Osteocyte (in vitro differentiated cells): ENCODE measurements at regions not wholly inside any gene's neighbourhood (a gene's known extent, or its start where the extent isn't known, plus 50 kb on each side); places are given as distances from the start of the nearest gene placed in this dataset.

Source experiments
- DNase-seq: peaks from one replicate; pipeline ENCODE4 v3.0.0; 2021; ENCODE audit warnings: mixed read lengths; ENCODE audit not compliant: unreplicated experiment; ENCODE audit errors: extremely low spot score
- H3K27ac Mint-ChIP-seq: one replicate; pipeline ENCODE4 v1.8.0; 2021; ENCODE audit warnings: mild to moderate bottlenecking, mixed read lengths; ENCODE audit not compliant: unreplicated experiment
- H3K27me3 Mint-ChIP-seq: one replicate; pipeline ENCODE4 v1.8.0; 2021; ENCODE audit warnings: mixed read lengths; ENCODE audit not compliant: unreplicated experiment
- H3K36me3 Mint-ChIP-seq: one replicate; pipeline ENCODE4 v1.8.0; 2021; ENCODE audit warnings: mixed read lengths; ENCODE audit not compliant: unreplicated experiment
- H3K4me1 Mint-ChIP-seq: one replicate; pipeline ENCODE4 v1.8.0; 2021; ENCODE audit warnings: mixed read lengths; ENCODE audit not compliant: unreplicated experiment
- H3K4me3 Mint-ChIP-seq: one replicate; pipeline ENCODE4 v1.8.0; 2021; ENCODE audit warnings: mild to moderate bottlenecking, moderate library complexity, mixed read lengths; ENCODE audit not compliant: unreplicated experiment
- H3K9me3 Mint-ChIP-seq: one replicate; pipeline ENCODE4 v1.8.0; 2021; ENCODE audit warnings: mixed read lengths; ENCODE audit not compliant: unreplicated experiment
- TF ChIP-seq, protein P1 (sequence below): fragments of 200-600 bp; sonication (generic); IDR thresholded peaks from 2 replicates; pipeline ENCODE4 v1.5.0; 2021; ENCODE audit warnings: antibody characterized with exemption, mild to moderate bottlenecking, moderate library complexity

- TF ChIP-seq, protein P1, sequence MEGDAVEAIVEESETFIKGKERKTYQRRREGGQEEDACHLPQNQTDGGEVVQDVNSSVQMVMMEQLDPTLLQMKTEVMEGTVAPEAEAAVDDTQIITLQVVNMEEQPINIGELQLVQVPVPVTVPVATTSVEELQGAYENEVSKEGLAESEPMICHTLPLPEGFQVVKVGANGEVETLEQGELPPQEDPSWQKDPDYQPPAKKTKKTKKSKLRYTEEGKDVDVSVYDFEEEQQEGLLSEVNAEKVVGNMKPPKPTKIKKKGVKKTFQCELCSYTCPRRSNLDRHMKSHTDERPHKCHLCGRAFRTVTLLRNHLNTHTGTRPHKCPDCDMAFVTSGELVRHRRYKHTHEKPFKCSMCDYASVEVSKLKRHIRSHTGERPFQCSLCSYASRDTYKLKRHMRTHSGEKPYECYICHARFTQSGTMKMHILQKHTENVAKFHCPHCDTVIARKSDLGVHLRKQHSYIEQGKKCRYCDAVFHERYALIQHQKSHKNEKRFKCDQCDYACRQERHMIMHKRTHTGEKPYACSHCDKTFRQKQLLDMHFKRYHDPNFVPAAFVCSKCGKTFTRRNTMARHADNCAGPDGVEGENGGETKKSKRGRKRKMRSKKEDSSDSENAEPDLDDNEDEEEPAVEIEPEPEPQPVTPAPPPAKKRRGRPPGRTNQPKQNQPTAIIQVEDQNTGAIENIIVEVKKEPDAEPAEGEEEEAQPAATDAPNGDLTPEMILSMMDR = no peak
- Mint-ChIP-seq H3K27ac (no peak overlapping the region), H3K27me3 (no peaks in the 10 kb centered on the region), H3K9me3 (no peaks in the 10 kb centered on the region), H3K4me1 (peaks cover 4% of the 10 kb centered on the region), H3K36me3 (no peaks in the 10 kb centered on the region), H3K4me3 (no peak overlapping the region)
- DNase-seq = no peak
Measured at GRCh38 chr6:51271615-51272014, 452.9 kb downstream of the TFAP2B start.

DNA sequence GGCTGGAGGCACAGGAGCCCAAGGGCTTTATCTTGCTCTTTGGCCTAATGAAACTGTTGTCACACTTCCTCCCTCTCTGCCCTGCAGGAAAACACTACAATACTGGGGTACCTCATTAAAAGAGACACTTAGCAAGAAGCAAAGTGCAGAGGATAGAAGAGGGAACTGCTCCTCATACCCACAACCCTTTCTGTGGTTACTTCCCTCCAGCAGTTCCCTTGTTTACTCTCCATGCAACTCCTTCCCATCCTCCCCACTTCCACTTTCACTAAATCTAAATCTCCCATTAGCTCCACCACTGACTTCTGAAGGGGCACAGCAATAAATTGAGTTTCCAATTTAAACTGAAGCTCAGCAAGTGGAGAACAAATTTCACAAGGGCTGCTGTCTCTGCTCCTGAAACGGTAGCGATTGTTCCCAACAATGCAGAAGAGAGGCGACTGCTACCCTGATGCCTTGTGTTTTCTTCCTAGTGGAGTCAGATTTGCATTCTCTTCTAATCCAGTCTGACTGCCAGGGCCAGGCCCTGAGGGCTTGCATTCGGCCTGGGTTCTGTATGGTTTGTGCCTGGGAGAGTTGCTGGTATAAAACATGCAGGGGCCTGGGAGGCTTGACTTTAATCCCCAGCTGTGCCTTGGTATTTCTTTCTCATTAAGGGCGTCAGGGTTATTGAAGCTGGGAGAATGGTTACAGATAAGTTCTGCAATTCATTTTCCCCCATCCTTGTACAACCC, 454.7 kb downstream of the TFAP2B start:
- H3K27ac Mint-ChIP-seq = no peak overlapping the region
- H3K36me3 Mint-ChIP-seq = no peaks in the 10 kb centered on the region
- peaks cover 4% of the 10 kb centered on the region for H3K4me1 Mint-ChIP-seq
- H3K4me3 Mint-ChIP-seq = no peak overlapping the region
- TF ChIP-seq, protein P1 = no peak
- H3K27me3 Mint-ChIP-seq = no peaks in the 10 kb centered on the region
- no peaks in the 10 kb centered on the region for H3K9me3 Mint-ChIP-seq
- DNase-seq = no peak

DNA sequence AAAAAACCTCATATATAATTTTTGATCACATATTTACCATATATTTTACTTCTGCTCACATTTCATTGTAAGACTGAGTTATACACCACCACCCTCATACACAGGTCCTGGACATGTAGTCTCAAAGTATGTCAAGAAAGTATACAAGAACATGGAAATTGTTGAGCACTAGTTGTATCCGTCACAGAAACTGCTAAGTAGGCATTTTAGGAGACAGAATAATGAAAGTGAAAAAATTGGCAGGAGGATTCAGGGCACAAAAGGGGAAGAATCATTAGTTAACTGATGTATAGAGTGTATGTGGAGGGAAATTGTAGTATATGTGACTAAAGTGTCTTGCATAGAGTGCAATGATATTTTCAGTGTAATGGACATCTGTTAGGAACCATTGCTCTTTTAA, 458.8 kb downstream of the TFAP2B start:
- H3K9me3 Mint-ChIP-seq = no peaks in the 10 kb centered on the region
- DNase-seq = no peak
- no peaks in the 10 kb centered on the region for H3K27me3 Mint-ChIP-seq
- no peaks in the 10 kb centered on the region for H3K36me3 Mint-ChIP-seq
- TF ChIP-seq, protein P1 = no peak
- H3K4me3 Mint-ChIP-seq = no peak overlapping the region
- H3K4me1 Mint-ChIP-seq = peaks cover 4% of the 10 kb centered on the region
- no peak overlapping the region for H3K27ac Mint-ChIP-seq

DNA sequence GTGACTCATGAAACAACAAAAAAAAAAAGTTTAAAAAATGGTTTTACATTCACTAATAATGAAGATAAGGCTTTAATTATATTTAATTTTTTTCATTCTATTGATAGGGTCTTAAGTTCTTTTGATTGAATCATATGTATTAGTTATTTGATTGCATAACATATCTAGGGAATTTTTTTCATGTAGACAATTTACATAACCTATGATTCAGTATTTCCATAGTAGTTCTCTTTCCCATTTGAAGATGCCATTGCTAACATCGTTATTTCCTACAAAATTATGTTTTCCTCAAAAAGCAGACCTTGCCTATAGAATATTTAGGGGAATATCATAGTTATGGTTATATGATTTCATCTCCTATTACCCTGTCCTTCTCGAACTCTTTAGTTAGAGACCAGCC, 463.4 kb downstream of the TFAP2B start:
- Mint-ChIP-seq H3K27ac (no peak overlapping the region), H3K36me3 (no peaks in the 10 kb centered on the region), H3K4me3 (no peak overlapping the region), H3K27me3 (no peaks in the 10 kb centered on the region), H3K4me1 (peaks cover 2% of the 10 kb centered on the region), H3K9me3 (no peaks in the 10 kb centered on the region)
- TF ChIP-seq, protein P1 = no peak
- no peak for DNase-seq

GRCh38 chr6:51283723-51284355, 465.2 kb downstream of the TFAP2B start:
- Mint-ChIP-seq H3K4me1 (peaks cover 6% of the 10 kb centered on the region), H3K27me3 (no peaks in the 10 kb centered on the region), H3K36me3 (no peaks in the 10 kb centered on the region), H3K4me3 (no peak overlapping the region), H3K27ac (no peak overlapping the region), H3K9me3 (no peaks in the 10 kb centered on the region)
- TF ChIP-seq, protein P1 = no peak
- no peak for DNase-seq
